NOMO-1 (cell line): ENCODE measurements at regions not wholly inside any gene's neighbourhood (a gene's known extent, or its start where the extent isn't known, plus 50 kb on each side); places are given as distances from the start of the nearest gene placed in this dataset.

Source experiments
- DNase-seq, 2 experiments: peaks; one replicate each; lab custom pipeline; 2025; ENCODE audit not compliant: unreplicated experiment in 2 of 2; lab: John Stamatoyannopoulos, UW

DNA sequence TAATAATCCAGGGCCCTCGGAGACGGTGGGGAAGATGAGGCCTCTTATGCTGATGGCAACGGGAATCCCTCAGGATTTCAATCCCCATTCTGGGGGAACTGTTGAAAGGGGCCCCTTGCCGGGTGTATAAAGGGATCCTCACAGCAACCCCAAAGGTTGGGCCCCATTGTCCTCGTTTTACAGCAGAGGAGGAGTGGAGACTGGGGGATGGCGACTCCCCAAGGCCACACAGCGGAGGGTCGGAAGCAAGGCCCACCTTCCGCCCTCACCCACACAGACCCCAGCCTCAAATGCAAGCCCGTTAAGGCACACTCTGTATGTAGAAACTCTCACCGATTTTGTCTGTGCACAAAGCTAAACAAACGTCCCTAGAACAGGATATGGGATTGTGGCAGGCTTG is 327.9 kb upstream of the DIO3 start:
- DNase-seq: no peak

DNA sequence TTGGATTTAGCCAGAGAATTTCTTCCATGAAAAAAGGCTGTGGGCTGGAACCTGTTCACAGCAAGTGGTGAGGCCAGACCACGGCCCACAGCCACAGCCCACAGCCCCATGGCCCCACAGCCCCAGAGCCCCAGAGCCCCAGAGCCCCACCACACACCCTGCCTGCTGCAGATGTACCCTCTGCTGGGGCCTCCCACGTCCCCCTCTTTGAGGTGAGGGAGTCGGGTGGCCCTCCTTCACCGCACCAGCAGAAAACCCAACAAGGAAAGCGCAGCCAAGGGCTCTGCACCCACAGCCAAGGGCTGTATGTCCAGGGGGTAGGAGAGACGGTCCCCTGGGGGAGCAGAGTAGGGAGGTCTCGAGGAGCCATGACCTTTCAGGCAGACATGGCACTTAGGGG is 327.5 kb upstream of the DIO3 start:
- DNase-seq: no peak

DNA sequence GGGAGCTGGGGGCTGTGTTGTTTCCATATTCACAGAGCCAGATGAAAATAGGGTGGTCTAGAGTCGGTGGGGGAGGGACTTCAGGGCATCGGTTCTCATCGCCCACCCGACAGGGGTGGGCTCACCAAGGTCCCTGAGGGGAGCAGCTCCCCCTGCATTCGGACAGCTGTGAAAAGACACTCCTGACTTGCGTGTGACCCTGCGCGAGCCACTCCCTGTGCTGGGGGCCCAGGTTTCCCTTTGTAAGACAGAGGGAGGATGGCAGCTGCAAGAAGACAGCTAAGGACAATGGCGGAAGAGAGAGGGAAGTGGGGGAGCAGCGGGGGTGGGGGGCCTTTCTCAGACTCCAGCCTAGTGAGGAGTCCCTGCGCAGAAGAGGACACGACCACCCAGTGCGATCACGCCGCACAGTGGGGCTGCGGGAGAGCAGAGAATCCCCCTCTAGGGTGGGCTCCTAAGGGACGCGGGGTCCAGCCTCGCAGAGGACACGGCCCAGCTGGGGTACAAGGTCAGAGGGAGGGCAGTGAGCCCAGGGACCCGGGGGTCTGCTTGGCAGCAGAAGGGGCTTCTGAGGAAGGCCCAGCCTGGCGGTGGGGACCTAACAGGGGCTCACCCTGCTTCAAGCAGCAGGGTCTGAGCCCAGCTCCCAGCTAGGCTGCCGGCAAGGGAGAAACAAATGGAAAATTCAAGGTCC is 326.9 kb upstream of the DIO3 start:
- DNase-seq: no peak

DNA sequence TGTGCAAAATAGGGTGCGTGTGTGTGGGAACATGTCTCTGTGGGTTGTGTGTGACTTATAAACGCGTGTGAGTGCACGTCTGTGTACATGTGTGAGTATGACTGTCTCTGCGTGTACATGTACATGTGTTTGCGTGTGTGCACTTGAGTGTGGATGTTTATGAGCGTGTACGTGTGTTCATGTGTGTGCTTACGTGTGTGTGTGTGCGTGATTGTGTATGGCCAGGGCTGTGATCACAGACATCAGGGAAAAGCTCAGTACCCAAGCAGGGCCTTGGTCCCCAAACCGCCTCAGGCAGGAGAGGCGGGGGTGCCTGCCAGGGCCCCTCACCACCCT is 326.3 kb upstream of the DIO3 start:
- no peak for DNase-seq

DNA sequence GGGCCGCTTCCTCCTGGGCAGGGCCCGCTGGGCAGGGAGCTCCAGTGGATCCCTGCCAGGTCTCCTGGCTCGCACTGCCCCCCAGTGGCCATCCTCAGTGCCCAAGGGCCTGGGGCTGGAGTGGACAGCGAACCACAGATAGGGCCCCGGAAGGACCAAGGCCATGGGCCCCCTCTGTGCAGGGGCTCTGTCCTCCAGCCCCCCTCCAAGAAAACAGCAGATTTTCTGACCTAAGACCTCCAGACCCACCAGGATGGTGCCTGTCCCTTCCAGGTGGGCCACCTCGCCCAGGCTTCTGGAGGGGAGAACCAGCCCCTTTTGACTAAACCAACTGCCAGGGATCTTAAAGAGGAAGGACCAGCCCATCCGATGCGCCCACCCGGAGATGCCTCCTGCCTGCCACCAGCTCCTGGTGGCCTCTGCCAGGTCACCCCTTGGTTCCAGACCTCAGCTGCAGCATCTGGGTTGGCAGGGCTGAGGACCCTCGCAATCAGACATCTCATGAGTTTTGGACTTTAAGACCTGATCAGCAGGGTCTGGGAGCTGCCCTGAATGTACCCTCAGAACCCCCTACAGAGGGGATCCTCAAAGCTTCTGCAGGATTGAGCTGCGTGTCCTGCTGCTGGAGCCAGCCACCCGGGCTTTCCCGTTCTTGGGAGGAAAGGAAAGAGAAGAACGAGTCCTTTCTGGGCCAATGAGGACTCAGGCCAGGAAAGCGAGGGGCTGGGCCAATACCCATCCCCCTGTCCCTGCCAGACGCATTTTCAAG is 325.8 kb upstream of the DIO3 start:
- peak; percentile 13 to 24 for DNase-seq

DNA sequence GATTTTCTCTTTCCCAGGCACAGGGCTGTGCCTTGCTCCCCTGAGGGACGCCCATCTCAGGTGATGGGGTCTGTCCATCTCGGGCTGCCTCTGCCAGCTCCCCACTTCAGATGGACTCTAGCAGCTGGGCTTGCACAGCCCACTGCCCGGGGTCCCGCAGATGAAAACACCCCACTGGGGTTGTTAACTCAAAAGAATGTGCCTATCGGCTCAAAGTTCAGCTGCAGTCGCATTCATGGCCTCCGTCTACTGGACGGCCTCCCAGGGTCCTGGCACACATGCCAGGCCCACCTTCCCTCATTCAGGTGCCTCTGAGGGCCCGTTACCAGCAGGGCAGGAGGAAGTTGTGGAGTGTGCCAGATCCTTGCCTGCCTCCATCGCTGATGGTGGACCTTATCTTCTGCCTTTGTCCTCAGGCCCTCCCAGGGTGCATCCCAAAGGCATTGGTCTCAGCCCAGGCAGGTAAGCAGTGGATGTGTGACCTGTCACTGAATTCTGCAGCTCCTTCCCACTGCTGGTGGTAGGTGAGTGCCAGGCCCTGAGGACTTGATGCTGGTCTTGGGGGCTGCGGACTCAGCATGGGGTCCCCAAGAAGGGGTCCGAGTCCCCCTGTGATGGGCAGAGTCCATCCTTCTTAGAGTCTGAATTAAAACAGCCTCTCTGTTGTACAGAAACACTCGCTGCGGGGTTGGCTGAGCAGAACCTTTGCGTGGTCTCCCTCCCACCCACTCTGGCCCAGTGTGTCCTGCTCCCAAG is 324.6 kb upstream of the DIO3 start:
- no peak for DNase-seq

DNA sequence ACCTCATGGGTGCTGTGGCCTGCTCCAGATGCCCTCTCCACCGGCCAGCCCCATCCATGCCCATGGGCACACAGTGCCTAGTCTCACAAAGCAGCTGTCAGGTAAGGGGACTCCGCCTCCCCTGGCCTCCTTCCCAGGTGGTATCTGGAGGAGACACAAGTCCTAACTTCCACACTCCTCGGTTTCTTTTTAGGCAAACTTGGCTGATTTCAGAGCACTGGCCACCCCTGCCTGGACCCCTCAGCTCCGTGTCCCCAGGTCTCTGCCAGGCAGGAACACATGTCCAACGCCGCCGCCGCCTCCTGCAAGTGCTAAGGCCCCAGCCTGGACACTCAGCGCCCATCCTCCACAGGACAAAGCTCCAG is 324.1 kb upstream of the DIO3 start:
- no peak for DNase-seq

DNA sequence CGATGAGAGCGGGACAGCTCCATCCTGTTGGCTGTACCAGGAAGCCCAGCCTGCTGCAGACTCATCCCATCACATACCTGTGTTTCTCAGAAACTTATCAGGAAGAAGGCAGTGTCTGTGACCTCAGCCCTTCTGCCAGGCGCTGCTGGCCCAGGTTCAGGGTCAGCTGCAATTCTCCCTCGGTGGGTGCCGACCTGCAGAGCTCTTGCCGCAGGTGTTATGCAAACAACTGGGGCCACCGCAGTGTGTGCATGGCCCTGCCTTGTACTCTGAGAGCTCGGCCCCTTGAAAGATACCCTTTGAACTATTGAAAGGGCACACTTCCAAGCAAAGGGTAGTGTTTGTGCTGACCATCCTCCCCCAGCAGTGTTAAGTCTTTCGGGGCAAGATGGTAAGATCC is 322.2 kb upstream of the DIO3 start:
- DNase-seq: no peak

DNA sequence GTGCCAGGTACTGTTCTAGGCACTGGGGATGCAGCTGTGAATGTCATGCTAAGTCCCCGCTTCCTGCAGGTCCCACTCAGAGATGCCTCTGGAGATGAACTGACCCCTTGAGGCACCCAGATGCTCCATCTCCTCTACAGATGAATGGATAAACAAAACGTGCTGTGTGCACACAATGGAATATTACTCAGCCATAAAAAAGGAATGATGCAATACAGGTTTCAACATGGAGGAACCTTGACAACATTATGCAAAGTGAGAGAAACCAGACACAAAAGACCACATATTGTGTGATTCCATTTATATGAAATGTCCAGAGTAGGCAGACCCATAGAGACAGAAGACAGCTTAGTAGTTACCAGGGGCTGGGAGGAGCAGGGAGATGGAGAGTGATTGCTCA is 320.1 kb upstream of the DIO3 start:
- DNase-seq: no peak

DNA sequence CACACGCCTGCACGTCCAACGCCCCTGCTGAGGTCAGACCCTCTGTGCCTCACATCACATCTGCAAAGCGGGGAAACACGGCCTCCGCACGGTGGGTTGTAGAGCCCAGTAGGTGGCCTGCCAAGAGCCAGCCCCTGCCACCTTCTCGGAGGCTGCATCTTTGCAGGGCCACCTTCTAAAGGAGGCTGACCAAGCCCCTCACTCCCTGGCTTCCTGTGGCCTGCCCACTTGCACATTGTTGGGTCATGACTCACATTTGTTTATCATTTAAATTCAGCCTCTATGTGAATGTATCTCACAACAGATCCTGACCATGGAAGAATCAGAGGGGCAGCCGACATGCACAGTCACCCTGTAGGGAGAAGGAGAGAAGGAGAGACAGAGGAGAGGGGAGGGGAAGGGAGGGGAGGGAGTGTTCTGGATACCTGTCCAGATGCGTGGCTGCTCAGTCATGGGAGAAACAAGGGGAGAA is 319.5 kb upstream of the DIO3 start:
- no peak for DNase-seq

DNA sequence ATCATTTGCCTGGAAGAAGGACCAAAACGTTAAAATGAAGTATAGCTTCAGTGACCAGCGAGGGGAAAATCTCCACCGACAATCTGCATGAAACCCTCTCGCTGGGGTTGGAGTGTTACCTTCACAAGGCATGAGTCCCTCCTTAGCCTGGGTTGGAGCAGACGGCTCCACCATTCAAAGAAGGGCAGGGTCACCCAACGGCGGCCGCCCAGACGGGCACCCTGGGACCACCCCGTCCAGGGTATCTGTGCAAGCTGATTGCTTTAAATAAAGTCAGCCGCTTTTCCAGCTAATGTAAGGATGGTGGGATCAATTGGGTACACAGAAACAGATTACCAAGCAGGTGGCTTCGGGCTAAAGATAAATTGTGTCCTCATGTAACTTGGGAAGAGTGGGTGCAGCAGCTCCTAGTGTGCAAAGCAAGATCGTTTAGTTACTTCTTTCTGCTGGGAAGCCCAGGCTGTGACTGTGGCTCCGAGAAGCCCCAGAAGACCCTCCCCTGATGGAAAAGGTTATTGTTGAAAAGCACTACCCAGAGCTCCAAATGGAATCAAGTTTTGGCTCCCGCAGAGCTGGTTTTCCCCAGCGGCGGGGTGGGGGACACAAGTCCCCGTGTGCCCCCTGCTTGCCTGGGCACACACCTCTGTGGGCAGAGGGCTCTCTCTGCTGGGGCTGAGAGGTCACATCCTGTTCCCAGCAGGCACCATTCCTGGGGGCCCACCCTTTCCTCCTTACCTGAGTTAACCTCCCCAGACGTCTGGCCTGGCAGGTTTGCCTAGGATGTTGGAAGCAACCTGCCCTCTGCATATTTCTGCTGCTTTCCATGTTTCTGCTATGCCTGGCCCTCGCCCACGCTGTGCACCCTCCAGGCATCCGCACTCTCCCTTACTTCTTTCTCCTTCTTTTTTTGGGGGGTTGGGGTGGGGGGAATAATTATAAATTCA is 318.6 kb upstream of the DIO3 start:
- no peak for DNase-seq

DNA sequence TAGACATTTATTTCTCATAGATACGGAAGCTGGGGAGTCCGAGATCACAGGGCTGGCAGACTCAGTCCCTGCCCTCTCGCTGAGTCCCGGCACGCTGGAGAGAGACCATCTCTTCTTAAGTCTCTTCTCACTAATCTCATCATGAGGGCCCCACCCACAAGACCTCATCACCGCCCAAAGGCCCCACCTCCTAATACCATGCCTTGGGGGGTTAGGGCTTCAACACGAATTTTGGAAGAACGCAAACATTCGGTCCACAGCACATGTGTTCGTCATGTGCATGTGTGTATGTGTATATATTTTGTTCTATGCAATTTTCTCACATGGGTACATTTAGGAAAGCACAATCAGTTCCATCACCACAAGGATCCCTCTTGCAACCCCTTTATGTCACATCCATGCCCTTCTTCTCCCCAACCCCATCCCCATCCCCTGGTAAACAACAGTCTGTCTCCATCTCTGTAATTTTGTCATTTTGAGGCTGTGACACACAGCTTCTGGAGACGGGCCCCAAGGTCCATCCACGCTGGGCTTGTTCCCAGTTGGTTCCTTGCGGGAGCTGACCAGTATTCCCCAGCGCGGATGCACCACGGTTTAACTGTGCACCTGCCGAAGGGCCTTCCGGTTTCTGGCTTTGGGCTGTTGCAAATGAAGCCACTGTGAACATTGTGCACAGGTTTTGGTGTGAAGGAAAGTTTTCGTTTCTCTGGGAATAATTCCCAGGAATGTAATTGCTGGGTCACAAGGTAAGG is 317.5 kb upstream of the DIO3 start:
- DNase-seq: no peak

DNA sequence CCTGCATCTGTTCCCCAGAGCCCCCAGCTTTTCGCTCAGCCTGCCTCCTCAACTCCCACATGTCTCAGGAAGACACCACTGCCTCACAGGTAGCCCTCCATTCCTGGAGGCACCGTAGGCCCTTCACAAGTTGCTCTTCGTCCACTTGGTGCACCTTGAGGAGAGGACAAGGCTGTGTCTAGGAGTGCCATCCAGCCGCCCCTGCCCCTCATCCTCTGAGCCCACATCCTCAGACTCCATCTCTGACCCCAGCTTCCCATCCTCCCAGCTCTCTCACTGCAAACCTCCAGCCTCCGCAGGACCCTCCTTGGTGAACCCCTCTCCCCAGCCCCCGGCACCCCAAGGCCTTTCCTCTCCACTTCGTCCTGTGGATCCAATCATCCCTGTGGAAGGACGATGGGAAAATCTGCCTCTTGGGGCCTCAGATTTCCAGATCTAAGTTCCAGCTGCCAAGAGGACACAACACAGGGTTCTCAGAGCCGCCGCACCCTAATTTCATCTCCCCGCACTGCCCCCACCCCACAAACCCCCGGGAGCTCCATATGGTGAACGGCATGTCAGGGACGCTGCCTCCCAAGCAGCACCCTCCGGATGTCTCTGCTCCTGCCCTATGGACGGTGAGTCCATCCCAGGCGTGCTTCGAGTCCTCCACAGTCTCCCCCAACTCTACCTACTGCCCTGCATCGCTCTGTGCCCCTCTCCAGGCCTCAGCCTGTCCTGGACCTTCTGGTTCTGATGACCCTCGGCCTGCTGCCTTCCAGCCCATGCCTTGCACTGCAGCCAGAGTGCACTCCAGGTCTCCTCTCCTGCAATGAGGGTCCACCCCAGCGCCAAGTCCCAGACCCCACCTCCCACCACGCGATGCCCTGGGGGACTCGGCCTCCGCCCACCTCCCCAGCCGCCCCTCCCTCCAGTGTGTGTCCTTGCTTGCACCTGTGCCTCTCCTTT is 314.1 kb upstream of the DIO3 start:
- DNase-seq: no peak

DNA sequence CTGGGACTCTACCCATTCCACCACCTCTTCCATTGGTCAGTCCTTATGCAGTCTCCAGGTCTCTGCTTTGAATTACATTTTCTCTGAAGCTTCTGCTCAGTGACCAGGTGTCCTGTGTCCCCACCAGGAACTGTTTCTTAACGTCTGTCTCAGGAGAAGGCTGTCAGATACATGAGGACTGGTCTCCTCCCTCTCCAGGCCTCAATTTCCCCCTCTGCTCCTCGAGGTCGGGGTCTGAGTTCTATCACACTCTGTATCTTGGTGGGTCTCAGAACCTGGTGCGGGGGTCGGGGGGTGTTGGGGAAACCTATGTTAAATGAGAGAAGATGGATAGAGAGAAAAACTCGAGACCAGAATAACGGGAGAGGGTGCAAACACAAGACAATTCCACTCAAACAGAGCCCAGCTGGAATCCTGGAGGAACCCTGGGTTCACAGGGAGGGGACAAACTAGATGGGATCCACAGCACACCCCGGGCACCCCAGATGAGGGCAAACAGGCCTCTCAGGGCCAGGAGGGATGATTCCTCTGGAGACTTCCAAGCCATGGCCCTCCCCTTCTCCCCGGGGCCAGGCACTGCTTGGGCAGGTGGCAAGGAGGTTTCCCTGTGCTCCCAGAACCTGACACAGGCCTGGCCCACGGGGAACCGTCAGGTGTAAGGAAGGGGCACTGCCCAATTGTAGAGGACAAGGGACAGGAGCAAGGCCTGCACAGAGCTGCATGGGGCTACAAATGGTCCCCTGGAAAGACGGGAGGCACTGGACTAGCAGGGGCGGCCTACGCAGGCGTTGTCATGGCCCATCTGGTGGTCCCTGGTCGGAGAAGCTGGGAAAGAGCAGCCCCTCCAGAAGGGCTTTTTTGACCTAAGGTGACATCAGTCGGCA is 313.2 kb upstream of the DIO3 start:
- DNase-seq: no peak

DNA sequence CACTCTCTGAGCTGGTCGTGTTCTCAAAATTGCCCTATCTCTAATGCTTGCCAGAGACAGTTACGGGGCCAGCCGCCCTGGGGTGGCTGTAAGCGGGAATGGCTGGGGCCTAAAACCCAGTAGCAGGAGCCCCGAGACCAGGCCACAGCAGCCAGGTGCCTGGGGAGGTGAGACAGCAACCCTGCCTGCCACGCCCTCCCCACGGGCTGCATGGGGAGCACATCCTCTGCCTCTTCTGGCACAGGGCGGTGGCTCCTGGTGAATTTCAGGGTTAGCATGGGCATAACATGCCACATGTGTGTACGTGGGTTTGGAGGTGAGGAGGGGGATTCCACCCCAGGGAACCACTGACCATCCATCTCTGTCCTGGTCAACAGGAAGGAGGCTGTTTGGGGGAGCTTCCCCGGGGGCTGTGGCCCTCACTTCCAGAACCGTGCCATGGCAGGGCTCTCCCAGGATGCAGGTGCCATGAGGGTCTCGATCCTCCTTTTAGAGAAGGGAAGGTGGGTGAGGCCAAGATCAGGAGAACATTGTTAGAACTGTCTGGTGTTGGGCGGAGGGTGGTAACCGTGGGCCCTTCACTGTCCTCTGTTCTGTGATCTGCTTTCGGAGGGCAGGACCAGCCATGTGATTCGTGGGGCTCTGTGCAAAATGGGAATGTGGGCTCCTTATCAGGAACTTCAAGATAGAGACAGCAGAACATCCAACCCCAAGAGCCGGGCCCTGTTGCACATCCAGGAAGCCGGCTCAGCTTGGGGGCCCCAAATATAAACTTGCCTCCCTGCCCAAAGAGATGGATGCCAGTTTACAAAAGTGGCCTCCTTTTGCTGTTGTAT is 312.2 kb upstream of the DIO3 start:
- DNase-seq: no peak

DNA sequence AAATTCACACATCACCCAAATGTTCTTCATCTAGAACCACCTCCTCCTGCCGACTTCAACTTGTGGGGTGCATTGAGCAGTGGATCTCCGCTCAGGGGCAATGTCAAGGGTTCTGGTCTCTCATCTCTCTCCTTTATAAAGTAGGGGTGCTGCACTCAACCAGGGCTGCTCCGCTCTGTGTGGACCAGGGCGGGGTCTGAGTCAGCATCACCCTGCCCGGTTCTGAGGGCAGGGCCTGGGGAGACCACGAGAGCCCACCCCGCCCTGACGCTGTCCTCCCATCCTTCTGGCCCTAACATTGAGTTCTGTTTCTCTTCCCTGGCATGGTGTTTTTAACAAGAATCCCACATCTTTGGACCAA is 311.6 kb upstream of the DIO3 start:
- no peak for DNase-seq

DNA sequence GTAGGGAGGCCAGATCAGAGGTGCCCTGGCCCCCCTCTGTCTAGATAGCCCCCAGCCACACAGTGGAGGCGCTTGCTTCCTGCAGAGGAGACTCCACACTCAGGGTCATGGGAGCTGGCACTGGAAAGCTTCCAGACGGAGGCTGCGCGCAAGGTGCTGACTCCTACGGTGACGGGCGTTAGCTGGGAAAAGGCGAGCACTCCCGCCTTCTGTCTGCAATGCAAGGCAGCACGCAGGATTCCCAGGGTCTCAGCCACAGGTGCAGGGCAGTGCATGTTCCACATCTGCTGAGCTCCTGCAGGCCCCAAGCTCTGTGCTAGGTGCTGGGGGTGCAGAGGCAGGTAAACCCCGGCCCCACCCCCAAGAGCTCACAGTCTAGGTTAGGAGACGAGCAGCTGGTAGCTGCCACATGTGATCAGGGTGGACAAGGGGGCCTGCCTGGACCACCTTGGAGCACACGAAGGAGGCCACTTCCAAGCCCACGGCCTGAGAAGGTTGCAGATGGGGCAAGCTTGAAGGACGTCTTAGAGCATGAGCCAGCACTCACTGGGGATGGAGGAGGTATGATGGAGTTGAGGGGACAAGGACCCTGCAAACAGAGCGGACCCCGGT is 310.9 kb upstream of the DIO3 start:
- no peak for DNase-seq
